ENCODE measurements at regions not wholly inside any gene's neighbourhood (a gene's known extent, or its start where the extent isn't known, plus 50 kb on each side); places are given as distances from the start of the nearest gene placed in this dataset.

GRCh38 chr15:72836676-72837330 lies 53.2 kb upstream of the ADPGK start:
- H3K36me3 ChIP-seq: no peaks in the 10 kb centered on the region
- H3K27me3 ChIP-seq: peaks cover 12% of the 10 kb centered on the region
- no peak for DNase-seq
- no peaks in the 10 kb centered on the region for H3K9me3 ChIP-seq
- no peak overlapping the region for H3K4me3 ChIP-seq (ENCODE audit: low read depth, low read length)
- no peak for TF ChIP-seq CTCF (IDR thresholded peaks at IDR 0.05; ENCODE audit: low read depth, low read length)
- no peaks in the 10 kb centered on the region for H3K4me1 ChIP-seq

GRCh38 chr15:72835294-72835890 lies 51.8 kb upstream of the ADPGK start:
- no peaks in the 10 kb centered on the region for H3K9me3 ChIP-seq
- no peaks in the 10 kb centered on the region for H3K36me3 ChIP-seq
- no peak for DNase-seq
- peak; percentile 28; the same call in 1 of the 2 replicates for TF ChIP-seq CTCF (IDR thresholded peaks at IDR 0.05; ENCODE audit: low read depth, low read length)
- no peak overlapping the region for H3K4me3 ChIP-seq (ENCODE audit: low read depth, low read length)
- no peaks in the 10 kb centered on the region for H3K4me1 ChIP-seq
- peaks cover 6% of the 10 kb centered on the region for H3K27me3 ChIP-seq

- Histone ChIP-seq H3K4me3 (ENCODE audit: low read depth, low read length) (no peak overlapping the region), H3K9me3 (no peaks in the 10 kb centered on the region), H3K27me3 (peaks cover 2% of the 10 kb centered on the region), H3K4me1 (no peaks in the 10 kb centered on the region), H3K36me3 (no peaks in the 10 kb centered on the region)
- DNase-seq: no peak
- no peak for TF ChIP-seq CTCF (IDR thresholded peaks at IDR 0.05; ENCODE audit: low read depth, low read length)
Observed at GRCh38 chr15:72833561-72833960, 50.0 kb upstream of the ADPGK start.

Data from BE2C (cell line).